HEK293 (cell line): ENCODE measurements at regions not wholly inside any gene's neighbourhood (a gene's known extent, or its start where the extent isn't known, plus 50 kb on each side); places are given as distances from the start of the nearest gene placed in this dataset.

Experiments used
- CTCF ChIA-PET: fragments of 350-600 bp; formaldehyde crosslinking; extraction: SDS; loops from one replicate; lab custom pipeline; 2021; ENCODE audit warnings: antibody characterized with exemption; lab: Yijun Ruan, JAX
- POLR2A ChIA-PET: fragments of 300-600 bp; formaldehyde crosslinking; extraction: SDS; loops from one replicate; lab custom pipeline; 2020; ENCODE audit warnings: antibody characterized with exemption, inconsistent platforms; lab: Yijun Ruan, JAX
- H3K27ac ChIP-seq: fragments of 200-500 bp; sonication (Bioruptor generic); 2 replicates; pipeline ENCODE4 v1.5.1; 2014; ENCODE audit warnings: low read depth, low read length, control low read depth, inconsistent platforms; ENCODE audit errors: extremely low read depth
- H3K36me3 ChIP-seq, 2 experiments: fragments of 200-500 bp in 1 of 2; sonication (Bioruptor generic) in 1 of 2; 1 replicate in 1 of 2; 2 replicates in 1 of 2; pipeline ENCODE4 v1.5.1; 2014 to 2017; ENCODE audit warnings: inconsistent platforms in 2 of 2, low read length in 2 of 2; ENCODE audit not compliant: control insufficient read depth in 2 of 2, insufficient read depth in 1 of 2
- H3K4me1 ChIP-seq: fragments of 200-500 bp; sonication (Bioruptor generic); 2 replicates; pipeline ENCODE4 v1.5.1; 2014; ENCODE audit warnings: mild to moderate bottlenecking, low read length, inconsistent platforms; ENCODE audit not compliant: control insufficient read depth, insufficient read depth
- H3K4me3 ChIP-seq: 2 replicates; pipeline ENCODE4 v1.5.1; 2011; ENCODE audit warnings: low read depth, mild to moderate bottlenecking, control low read depth, low read length, moderate library complexity
- H3K9me3 ChIP-seq: fragments of 200-500 bp; sonication (Bioruptor generic); 2 replicates; pipeline ENCODE4 v1.5.1; 2014; ENCODE audit warnings: low read depth, low read length, inconsistent platforms; ENCODE audit not compliant: control insufficient read depth, insufficient read depth
- GLIS1 ChIP-seq: fragments of 450-650 bp; formaldehyde crosslinking; IDR thresholded peaks from 2 replicates; pipeline ENCODE4 v1.5.1; 2016; ENCODE audit warnings: missing biosample characterization, missing genetic modification characterization
- IKZF3 ChIP-seq: fragments of 450-650 bp; IDR thresholded peaks from 2 replicates; pipeline ENCODE4 v1.5.0; 2018; ENCODE audit warnings: missing biosample characterization, mild to moderate bottlenecking, missing genetic modification characterization, moderate library complexity
- REST ChIP-seq: fragments of 450-650 bp; formaldehyde crosslinking; IDR thresholded peaks from 2 replicates; pipeline ENCODE4 v1.5.1; 2016; ENCODE audit warnings: missing biosample characterization, missing genetic modification characterization
- ZBTB49 ChIP-seq: fragments of 450-650 bp; formaldehyde crosslinking; IDR thresholded peaks from 2 replicates; pipeline ENCODE4 v1.5.1; 2016; ENCODE audit warnings: missing biosample characterization, missing genetic modification characterization, low read depth
- ZBTB6 ChIP-seq: fragments of 450-650 bp; formaldehyde crosslinking; IDR thresholded peaks from 2 replicates; pipeline ENCODE4 v1.5.1; 2017; ENCODE audit warnings: missing biosample characterization, missing genetic modification characterization
- ZFP37 ChIP-seq: fragments of 450-650 bp; formaldehyde crosslinking; IDR thresholded peaks from 2 replicates; pipeline ENCODE4 v1.5.1; 2016; ENCODE audit warnings: missing biosample characterization, missing genetic modification characterization
- ZNF148 ChIP-seq: fragments of 450-650 bp; formaldehyde crosslinking; IDR thresholded peaks from 2 replicates; pipeline ENCODE4 v1.5.0; 2017; ENCODE audit warnings: missing biosample characterization, missing genetic modification characterization, borderline replicate concordance
- ZNF223 ChIP-seq: fragments of 450-650 bp; formaldehyde crosslinking; IDR thresholded peaks from 2 replicates; pipeline ENCODE4 v1.5.1; 2016; ENCODE audit warnings: missing biosample characterization, missing genetic modification characterization
- ZNF266 ChIP-seq: fragments of 450-650 bp; formaldehyde crosslinking; IDR thresholded peaks from 2 replicates; pipeline ENCODE4 v1.5.1; 2016; ENCODE audit warnings: missing biosample characterization, missing genetic modification characterization, low read depth
- ZNF555 ChIP-seq: fragments of 450-650 bp; formaldehyde crosslinking; conservative IDR thresholded peaks from 2 replicates; pipeline ENCODE4 v1.5.1; 2017; ENCODE audit warnings: missing biosample characterization, mild to moderate bottlenecking, missing genetic modification characterization, inconsistent platforms
- ZNF596 ChIP-seq: fragments of 450-650 bp; IDR thresholded peaks from 2 replicates; pipeline ENCODE4 v1.5.0; 2018; ENCODE audit warnings: missing biosample characterization, mild to moderate bottlenecking, missing genetic modification characterization, moderate library complexity
- ZNF624 ChIP-seq: fragments of 450-650 bp; formaldehyde crosslinking; IDR thresholded peaks from 2 replicates; pipeline ENCODE4 v1.5.1; 2017; ENCODE audit warnings: missing biosample characterization, missing genetic modification characterization
- ZSCAN30 ChIP-seq: fragments of 450-650 bp; IDR thresholded peaks from 2 replicates; pipeline ENCODE4 v1.5.1; 2018; ENCODE audit warnings: missing biosample characterization, mild to moderate bottlenecking, missing genetic modification characterization, moderate library complexity

GRCh38 chr17:72432881-72433280 lies 312.1 kb downstream of the SOX9 start:
- ChIA-PET CTCF (interaction anchor here (0.5 to 0.6 kb wide), 2 partner anchors 37 to 51 kb away, joined by 3 read pairs; no protein-coding TSS in a partner anchor), POLR2A (interaction anchor here (0.6 to 1.9 kb wide), 3 partner anchors 10 to 311 kb away, joined by 5 to 7 read pairs (median 6); no protein-coding TSS in a partner anchor)
- TF ChIP-seq GLIS1 (peak; percentile 15; the same call in 1 of the 2 replicates), ZNF223 (tag by site-specific recombination) (no peak)
- Histone ChIP-seq H3K36me3 (no peaks in the 10 kb centered on the region), H3K4me3 (no peak overlapping the region), H3K4me1 (peaks cover 20% of the 10 kb centered on the region), H3K27ac (peak overlapping the region; percentile 65), H3K9me3 (no peaks in the 10 kb centered on the region)

- Histone ChIP-seq H3K36me3 (no peaks in the 10 kb centered on the region), H3K9me3 (no peaks in the 10 kb centered on the region), H3K4me1 (peaks cover 20% of the 10 kb centered on the region), H3K27ac (no peak overlapping the region), H3K4me3 (no peak overlapping the region)
- CTCF ChIA-PET: no interaction called here
- TF ChIP-seq ZBTB6 (tag by site-specific recombination) (no peak), ZNF266 (tag by site-specific recombination) (no peak), ZNF624 (tag by site-specific recombination) (no peak), REST (tag by site-specific recombination) (no peak), ZBTB49 (no peak), ZNF555 (tag by site-specific recombination) (no peak), ZNF596 (tag by site-specific recombination) (no peak), IKZF3 (no peak), ZFP37 (tag by site-specific recombination) (no peak), ZNF148 (tag by site-specific recombination) (no peak), ZSCAN30 (tag by site-specific recombination) (no peak)
- POLR2A ChIA-PET: interaction anchor here (0.6 to 1.6 kb wide), 2 partner anchors 169 to 313 kb away, joined by 5 to 6 read pairs; partner anchors contain the start of gene SOX9
Observed at GRCh38 chr17:72433797-72434196, 313.0 kb downstream of the SOX9 start.
